GM21381 (cell line): ENCODE measurements at regions not wholly inside any gene's neighbourhood (a gene's known extent, or its start where the extent isn't known, plus 50 kb on each side); places are given as distances from the start of the nearest gene placed in this dataset.
"Not testable (repeated sequence)": the region's sequence is repeated elsewhere in the genome, so short reads cannot be mapped to it uniquely, and the experiment has no call there.

Experiments
- ATAC-seq: cut with Tn5 transposase; IDR thresholded peaks from one replicate; pipeline ENCODE4 v1.9.1; 2021; ENCODE audit warnings: mild to moderate bottlenecking, moderate library complexity; ENCODE audit not compliant: unreplicated experiment

DNA sequence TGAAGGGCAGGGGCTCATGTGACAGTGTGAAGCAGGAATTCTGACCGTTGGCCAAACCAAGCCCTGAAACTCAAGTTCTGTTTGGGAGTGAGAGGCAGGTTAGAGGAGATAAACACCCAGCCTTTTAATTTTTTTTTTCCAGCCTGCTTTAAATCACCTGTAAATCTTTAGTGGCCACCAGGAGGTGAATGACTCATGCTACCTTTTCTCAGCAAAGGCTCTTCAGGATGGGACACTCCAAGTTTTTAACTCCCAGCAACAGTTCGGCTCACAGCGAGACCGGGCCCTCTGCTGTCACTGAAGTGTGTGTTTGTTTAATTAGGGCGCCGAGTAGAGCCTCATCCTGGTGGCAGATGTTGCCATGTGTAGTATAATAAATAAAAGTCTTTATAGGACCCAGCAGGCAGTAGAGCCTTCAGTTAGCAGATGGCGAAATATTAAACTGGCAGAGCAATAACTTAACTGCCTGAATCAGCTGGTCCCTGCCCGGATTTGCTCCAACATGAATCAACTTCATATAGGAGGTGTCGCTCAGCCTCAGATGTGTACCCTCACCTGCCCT lies 180.3 kb downstream of the NPIPA7 start:
- ATAC-seq: not testable (repeated sequence)

DNA sequence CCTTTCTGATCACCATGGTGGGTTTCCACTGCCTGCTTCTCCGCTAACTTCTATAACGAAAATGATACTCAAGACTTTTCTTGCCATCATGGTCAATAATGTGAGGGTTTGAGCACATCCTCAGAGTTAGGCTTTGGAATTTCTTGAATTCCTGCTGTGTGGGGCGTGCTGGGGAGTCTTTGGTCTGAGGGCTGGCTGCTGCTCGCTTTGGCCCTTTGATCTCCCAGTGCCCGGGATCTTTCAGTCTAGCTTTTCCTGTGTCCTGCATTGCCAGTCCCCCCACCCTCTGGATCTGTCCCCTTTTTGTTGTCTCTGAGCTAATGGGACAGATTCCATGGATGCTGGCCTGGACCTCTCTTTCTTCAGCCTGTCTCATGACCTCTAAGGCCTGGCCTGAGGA lies 182.6 kb downstream of the NPIPA7 start:
- ATAC-seq: not testable (repeated sequence)

DNA sequence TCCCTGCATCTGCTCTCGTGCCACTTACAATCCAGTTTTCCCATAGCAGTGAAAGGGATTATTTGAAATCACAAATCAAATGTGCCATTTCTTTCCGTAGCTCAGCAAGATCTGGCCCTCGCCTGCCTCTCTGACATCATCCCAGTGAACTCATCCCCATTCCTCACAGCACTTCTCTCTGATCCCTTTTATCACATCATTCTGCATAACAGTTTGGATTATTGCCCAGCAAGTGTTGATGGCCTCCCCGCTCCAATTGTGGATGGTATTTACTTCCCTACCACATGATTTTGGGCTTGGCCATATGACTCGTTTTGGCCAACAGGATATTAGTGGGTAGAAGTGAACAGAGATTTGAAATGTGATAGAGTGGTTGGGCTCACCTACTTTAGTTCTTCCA lies 185.0 kb downstream of the NPIPA7 start:
- not testable (repeated sequence) for ATAC-seq

DNA sequence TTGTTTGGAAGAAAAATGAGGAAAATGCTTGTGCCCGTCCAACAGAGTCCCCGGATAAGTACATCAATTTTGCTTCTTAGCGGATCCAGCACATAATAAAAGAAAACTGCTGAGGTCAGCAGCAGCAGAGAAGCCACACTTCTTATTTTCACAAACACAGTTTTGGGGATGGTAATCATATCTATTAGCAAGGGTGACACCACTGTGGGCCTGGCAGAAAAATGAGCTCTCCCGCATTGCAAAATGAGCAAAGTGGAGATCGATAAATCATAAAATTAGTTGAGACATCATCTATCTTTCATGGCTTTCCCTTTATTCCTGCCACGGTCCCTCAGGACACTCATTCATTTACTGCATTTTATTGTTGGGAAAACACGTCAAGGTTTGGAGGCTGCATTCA lies 186.4 kb downstream of the NPIPA7 start:
- not testable (repeated sequence) for ATAC-seq

DNA sequence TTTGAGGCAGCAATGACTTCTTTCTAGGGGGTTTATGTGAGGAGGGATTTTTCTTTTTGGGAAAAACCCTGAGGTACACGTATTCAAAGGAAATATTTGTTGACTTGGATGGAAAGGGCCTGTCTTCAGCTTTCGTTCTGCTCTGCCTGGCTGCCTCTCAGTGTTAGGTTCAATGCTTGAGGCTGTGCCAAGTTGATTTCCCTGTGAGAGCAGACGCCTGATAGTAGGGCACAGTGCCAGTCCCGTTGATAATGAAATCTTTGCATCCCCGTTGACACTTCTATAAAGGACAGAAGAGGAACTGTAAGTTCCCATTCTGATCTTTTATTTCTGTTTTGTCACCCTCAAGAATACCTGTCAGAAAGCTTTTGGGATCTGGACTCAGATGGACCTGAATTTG lies 191.1 kb downstream of the NPIPA7 start:
- not testable (repeated sequence) for ATAC-seq

DNA sequence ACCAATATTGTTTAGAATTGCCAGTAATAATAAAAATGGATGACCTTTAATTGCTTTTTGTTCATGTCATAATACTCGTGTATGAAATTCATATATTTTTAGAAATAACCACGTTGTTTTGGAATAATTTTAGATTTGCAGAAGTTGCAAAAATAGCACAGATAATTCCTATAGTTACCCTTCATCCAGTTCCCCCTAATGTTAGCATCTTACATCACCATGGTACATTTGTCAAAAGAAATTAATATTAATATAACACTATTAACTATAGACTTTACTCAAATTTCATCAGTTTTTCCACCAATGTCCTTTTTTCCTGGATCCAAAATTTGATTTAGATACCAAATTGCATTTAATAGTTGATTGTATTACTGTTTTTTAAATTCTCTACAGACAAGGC lies 191.9 kb downstream of the NPIPA7 start:
- not testable (repeated sequence) for ATAC-seq

DNA sequence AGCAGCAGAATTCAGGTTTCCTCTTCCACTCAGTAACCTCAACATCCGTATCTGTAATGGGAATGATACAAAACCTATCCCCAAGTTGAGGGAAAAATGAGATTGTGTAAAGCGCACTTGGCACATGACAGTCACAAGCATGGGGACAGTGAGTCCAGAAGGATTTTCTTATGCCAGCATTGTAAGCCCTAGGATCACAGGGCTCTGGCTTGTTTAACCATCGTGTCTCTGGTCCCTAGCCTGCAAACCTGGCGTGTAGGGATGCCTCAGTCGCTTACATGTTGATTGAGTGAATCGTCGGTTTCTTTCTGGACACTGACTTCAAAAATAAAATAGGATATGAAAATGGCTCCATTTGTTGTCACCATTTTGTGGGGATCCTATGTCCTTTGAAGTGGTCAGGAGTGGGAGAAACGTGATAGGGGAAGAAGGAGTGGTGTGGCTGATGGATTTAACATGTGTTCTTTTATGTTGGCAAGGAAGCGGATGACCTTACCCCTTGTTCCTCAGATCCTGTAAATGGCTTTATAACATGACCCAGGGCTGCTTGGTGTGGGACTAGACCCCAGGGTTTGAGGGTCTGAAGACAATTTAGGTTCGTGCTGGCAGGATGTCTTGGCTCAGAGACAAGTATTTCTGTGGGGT lies 193.3 kb downstream of the NPIPA7 start:
- ATAC-seq: not testable (repeated sequence)

DNA sequence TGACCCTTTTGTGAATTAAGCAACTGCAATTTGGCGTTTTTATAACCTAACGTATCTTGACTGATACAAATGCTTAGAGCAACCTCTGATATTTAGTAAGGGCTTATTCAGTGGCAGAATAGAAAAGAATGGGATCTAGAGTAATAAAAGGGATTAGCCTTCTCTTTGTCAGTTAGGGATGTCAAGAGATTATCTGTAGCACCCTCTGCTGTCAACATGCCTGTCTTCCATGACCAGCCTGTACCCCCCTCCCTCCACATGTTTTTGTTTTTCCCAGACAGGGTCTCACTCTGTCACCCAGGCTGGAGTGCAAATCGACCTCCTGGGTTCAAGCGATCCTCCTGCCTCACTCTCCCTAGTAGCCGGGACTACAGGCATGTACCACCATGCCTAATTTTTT lies 198.1 kb downstream of the NPIPA7 start:
- not testable (repeated sequence) for ATAC-seq

DNA sequence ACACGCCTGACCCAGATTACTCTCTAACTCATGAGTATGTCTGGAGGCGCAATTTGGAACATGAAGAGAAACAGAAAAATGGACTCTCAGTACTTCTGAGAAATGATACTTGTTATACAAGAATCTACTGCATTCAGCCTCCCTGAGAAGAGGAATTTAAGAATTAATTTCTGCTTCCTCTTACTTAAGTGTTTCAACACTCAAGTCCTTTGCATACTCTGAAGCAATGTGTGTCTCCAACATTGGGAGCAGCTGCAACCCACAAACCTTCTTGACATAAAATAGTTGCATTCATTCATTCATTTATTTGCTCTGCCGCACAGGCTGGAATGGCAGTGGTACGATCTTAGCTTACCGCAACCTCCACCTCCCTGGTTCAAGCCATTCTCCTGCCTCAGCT lies 199.8 kb downstream of the NPIPA7 start:
- no peak for ATAC-seq

DNA sequence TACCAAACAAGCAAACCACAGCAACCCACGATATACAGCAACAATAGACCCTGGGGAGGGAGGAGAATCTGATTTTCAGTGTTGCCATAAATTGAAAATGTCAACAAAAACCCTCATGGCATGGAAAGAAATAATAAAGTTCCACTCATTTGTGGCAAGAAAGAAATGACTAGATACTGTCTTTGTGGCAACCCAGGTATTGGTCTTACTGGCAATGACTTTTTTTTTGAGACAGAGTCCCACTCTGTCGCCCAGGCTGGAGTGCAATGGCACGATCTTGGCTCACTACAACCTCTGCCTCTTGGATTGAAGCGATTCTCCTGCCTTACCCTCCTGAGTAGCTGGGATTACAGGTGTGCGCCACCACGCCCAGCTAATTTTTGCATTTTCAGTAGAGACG lies 204.0 kb downstream of the NPIPA7 start:
- ATAC-seq: not testable (repeated sequence)

DNA sequence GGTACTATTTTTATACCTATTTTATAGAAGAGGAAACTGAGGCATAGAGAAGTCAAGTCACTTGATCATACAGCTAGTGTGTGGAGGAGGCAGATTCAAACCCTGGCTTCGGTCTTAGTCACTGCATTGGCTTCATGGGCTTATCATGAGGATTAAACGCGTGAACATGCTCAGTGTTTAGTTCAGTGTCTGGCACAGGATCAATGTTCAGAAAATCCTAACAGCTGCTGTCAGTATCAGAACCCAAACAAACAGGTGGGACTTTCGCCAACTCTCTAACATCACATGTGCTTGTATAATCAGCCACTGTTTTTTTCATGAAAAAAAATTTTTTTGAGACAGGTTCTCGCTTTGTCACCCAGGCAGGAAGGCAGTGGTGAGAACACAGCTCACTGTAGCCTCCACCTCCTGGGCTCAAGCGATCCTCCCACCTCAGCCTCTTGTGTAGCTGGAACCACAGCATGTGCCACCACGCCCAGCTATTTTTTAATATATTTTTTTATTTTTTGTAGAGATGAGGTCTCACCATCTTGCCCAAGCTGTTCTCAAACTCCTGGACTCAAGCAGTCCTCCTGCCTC lies 207.2 kb downstream of the NPIPA7 start:
- not testable (repeated sequence) for ATAC-seq

DNA sequence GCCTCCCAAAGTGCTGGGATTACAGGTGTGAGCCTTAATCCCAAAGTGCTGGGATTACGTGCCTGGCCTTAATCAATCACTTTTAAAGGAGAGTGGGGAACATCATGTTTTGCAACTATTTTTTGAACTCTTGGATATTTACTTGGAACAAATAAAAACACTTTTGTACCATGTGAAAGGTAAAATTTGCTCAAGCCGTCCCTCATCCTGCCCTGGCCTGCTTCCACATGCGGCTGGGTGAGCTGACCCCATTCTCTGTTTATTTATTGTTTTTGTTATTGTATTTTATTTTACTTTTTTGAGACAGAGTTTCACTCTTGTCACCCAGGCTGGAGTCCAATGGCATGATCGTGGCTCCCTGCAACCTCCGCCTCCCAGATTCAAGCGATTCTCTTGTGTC lies 208.0 kb downstream of the NPIPA7 start:
- ATAC-seq: not testable (repeated sequence)

DNA sequence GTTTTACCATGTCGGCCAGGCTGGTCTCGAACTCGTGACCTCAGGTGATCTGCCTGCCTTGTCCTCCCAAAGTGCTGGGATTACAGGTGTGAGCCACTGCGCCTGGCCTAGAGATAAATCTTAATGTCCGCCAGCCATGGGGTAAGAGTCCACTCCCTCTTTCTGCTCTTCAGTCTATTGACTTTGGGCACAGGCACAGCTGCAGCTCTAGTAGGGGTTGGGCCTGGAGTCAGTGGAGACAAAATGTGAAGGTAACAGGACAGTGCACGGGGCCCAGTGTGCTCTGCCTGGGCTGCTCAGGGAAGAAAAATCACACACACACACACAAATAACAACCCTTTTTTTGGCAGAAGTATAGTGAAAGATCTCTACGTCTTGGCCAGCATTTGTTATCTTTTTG lies 209.5 kb downstream of the NPIPA7 start:
- ATAC-seq: not testable (repeated sequence)

DNA sequence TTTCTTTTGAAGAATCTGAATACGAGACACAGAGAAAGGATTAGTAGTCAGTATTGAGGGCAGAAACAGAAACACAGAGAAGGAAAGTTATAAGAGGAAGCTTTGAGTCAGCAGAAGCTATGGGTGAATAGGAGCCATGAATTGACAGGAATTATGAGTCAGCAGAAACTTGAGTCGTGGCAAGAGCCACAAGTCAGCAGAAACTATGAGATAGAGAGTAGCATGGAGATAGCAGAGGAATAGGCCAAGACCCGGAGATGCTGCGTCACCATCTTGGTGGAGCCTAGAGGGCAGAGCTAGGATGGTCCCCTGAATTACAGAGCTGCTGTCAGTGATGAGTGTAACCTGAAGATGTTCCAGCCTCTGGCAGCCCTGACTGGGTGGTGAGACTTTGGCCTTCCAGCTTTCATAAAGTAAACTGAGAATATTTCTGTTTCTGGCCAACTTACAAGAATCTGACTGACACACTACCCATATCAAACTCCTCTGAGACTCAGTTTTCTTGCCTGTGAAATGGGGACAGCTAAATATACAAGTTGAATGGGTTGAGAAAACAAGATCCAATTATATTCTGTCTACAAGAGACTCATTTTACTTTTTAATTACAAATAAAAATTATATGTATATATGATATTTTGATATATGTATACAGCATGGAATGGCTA lies 211.8 kb downstream of the NPIPA7 start:
- not testable (repeated sequence) for ATAC-seq

DNA sequence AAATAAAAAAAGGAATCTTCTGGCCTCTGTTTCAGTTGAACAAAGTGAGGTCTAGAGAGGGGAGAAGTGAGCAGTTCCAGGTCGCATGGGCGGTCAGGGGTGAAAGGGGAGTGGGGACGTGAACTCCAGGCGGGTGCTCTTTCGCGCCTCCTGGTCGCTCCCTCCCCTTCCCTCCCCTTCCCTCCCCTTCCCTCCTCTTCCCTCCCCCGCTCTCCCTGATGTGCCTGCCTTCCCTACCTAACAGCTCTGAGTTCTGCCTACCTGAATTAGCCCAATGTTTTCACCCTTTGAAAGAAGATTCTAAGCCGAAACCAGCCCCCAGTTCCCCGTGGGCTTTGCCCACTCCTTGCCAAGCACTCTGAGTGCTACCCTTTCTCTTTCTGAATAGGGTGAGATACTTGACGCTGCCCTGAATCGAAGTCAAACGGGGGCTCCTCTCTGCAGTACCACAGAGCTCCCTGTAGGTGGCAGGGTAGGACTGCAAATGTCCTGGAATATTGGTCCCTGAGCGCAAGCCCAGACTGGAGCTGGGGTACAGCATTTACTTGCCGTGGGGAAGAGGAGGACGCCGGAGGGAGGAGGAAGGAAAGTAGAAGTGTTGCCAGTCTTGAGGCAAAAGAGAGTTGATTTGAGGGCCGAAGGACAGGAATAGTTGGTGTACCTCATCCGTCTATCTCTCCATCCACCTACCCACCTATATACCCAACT lies 214.4 kb downstream of the NPIPA7 start:
- not testable (repeated sequence) for ATAC-seq

DNA sequence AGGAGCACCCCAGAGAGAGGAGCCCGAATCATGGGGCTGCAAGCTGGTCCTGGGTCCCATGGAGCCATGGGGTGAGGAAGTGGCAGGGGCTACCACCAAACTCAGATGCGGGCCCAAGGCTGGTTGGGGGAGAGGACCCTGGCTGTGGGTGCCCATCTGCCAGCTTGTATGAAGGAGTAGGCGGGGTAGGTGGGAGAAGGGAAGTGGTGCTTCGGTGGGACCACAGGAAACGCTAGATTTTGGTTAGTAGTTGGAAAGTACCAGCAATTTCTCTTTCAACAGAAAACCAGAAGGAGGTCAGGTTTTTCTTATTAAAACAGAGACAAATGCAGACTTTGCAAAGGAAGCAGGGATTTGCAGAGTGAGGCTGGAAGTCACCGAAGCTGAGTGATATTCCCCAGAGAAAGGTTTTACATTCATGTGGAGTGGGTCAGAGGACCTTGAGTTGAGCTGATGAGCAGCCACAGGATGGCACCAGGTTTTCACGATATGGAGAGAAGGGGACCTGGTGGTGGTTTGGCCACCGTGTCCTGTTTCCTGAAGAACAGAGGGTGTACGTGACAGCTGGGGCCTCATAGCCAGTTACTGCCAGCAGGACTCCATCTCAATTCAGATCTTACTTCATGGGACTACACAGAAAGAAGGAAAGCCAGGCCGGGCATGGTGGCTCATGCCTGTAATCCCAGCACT lies 216.2 kb downstream of the NPIPA7 start:
- peak; percentile 44 for ATAC-seq

DNA sequence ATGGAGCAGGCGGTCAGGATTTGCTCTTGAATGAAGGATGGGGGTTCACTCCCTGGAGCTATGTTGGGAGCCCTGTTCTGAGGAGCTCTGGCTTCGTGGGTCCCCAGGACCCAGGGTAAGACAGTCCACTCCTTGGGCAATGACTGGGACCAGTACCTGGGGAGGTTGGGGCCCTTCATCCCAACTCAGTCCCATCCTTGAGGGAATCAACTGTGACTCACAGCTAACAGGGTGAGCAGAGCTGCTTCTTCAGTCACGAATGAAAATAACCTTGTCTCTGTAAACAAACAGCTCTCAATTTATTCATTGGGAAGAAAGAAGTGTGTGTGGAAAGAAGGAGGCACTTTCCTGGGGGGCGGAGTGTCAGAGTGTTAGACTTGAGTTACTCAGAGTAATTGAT lies 222.3 kb downstream of the NPIPA7 start:
- not testable (repeated sequence) for ATAC-seq

DNA sequence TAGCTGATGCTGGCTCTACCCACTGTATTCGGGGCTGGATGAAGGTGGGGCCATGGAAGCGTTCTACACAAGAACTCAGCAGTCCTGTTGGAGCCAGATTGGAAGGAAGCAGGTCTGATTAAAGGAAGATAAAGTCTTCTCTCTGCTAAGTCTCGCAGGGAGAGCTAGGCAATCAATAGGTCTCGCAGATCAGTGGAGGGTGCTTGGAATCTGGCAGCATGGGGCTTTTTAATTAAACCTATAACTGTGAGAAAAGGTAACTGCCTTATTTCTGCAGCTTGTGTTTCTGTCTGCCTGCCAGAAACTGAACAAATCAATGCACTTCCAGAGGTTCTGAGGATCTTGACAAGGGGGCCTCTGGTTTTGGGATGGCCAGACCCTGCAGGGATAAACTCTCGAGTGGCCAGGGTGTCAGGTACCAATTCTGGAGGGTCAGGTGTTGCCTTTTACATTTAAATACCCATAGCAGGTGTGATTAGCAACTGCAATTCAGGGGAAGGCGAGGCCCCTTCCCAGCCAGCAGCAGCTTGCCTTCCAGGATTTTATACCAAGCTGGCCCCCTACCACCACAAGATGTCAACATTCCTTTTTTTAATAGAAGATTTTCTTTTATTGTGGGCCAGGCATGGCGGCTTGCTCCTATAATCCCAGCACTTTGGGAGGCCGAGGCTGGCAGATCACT lies 228.6 kb downstream of the NPIPA7 start:
- ATAC-seq: not testable (repeated sequence)

DNA sequence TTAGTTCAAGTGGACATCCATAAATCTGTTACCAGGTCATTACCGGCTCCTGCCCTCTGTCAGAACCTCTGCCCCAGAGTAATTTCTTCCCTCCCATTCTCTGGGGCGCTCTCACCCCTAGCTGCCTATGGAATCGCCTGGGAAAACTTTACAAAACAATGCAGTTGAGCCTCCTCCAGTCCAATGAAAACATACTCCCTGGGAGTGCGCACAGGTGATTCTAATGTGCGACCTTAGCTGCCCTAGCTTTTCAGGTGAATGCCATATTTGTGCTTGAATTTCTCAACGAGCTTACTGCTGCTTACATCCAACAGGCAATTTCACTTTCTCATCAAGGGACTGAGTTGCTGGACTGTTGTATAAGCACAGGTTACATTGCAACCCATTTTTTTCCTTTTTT lies 230.7 kb downstream of the NPIPA7 start:
- ATAC-seq: not testable (repeated sequence)

DNA sequence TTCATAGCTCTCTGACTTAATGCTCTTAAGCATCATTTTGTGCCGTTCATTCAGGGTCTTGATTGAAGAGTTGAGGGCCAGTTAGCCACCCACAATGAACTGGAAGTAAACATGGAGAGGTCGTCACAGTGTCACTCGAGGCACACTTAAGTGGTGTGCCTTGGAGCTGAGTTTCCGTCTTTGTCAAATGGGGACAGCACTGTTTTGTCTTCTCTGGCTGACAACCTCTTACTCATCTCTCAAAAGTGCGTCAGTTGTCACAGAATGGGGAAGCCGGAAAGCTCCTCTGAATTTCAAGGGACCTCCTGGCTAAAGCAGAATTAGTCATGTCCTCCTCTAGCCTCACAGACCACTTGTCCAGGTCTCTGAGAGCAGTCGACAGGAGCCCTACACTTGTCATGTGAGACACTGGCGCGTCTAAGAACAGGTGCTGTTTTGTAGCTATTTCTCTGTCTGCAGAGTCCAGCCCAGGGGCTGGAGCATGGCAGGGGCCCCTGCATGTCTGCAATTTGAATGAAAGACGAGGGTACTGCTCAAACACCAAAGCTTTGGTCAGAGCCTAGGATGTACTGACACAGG lies 231.5 kb downstream of the NPIPA7 start:
- ATAC-seq: not testable (repeated sequence)
